Activated B cell treated with CpG ODN at 0.5 μM for 24 hours (primary cell): ENCODE measurements at regions not wholly inside any gene's neighbourhood (a gene's known extent, or its start where the extent isn't known, plus 50 kb on each side); places are given as distances from the start of the nearest gene placed in this dataset.

Experiments used
- ATAC-seq: fragments of 200-7000 bp; cut with Tn5 transposase; one replicate; pipeline ENCODE4 v1.10.0; 2021; ENCODE audit warnings: low read depth, mild to moderate bottlenecking, moderate library complexity
- CTCF ChIA-PET: fragments of 350-600 bp; sonication (Branson Sonifier 250); formaldehyde crosslinking; loops from one replicate; lab custom pipeline; 2021; ENCODE audit warnings: antibody characterized with exemption; lab: Charles Lee
- POLR2A ChIA-PET: fragments of 350-600 bp; sonication (Branson Sonifier 250); formaldehyde crosslinking; loops from one replicate; lab custom pipeline; 2021; ENCODE audit warnings: antibody characterized with exemption; lab: Charles Lee
- DNase-seq: peaks from one replicate; pipeline ENCODE4 v3.0.0; 2022
- H3K27ac Mint-ChIP-seq: one replicate; pipeline ENCODE4 v1.8.0; 2020; ENCODE audit warnings: mixed read lengths
- H3K27me3 Mint-ChIP-seq: one replicate; pipeline ENCODE4 v1.8.0; 2021; ENCODE audit warnings: mixed read lengths
- H3K36me3 Mint-ChIP-seq: one replicate; pipeline ENCODE4 v1.8.0; 2021; ENCODE audit warnings: low read depth, mixed read lengths
- H3K4me1 Mint-ChIP-seq: one replicate; pipeline ENCODE4 v1.8.0; 2021; ENCODE audit warnings: mixed read lengths
- H3K4me3 Mint-ChIP-seq: one replicate; pipeline ENCODE4 v1.8.0; 2020; ENCODE audit warnings: mild to moderate bottlenecking, mixed read lengths
- H3K9me3 Mint-ChIP-seq: one replicate; pipeline ENCODE4 v1.8.0; 2020; ENCODE audit warnings: mixed read lengths
- CTCF ChIP-seq: fragments of 200-600 bp; IDR thresholded peaks from one replicate; pipeline ENCODE4 v1.8.0; 2022; ENCODE audit warnings: antibody characterized with exemption, mild to moderate bottlenecking
- intact Hi-C: fragments of 100-400 bp; cut with micrococcal nuclease; formaldehyde crosslinking; loops from one replicate; pipeline ENCODE4 v1.15.1; 2024

- intact Hi-C loops: loop anchor here (5.0 kb wide), 5 partner anchors 41 to 436 kb away; no protein-coding TSS in a partner anchor
- Mint-ChIP-seq H3K4me3 (no peak overlapping the region), H3K27me3 (no peaks in the 10 kb centered on the region), H3K27ac (no peak overlapping the region), H3K9me3 (no peaks in the 10 kb centered on the region), H3K36me3 (no peaks in the 10 kb centered on the region), H3K4me1 (peaks cover 84% of the 10 kb centered on the region)
- DNase-seq (no peak), ATAC-seq (no peak)
- TF ChIP-seq CTCF: no peak
- CTCF ChIA-PET: interaction anchor here (1.7 kb wide), 1 partner anchor 286 kb away, joined by 7 read pairs; no protein-coding TSS in a partner anchor
- POLR2A ChIA-PET: interaction anchor here (0.6 kb wide), 1 partner anchor 319 kb away, joined by 3 read pairs; no protein-coding TSS in a partner anchor
These were observed 212.4 kb downstream of the LY86 start for GRCh38 chr6:6801005-6801335.

GRCh38 chr6:6801635-6802218 lies 213.2 kb downstream of the LY86 start:
- Mint-ChIP-seq H3K4me1 (peaks cover 89% of the 10 kb centered on the region), H3K27me3 (no peaks in the 10 kb centered on the region), H3K9me3 (no peaks in the 10 kb centered on the region), H3K36me3 (no peaks in the 10 kb centered on the region), H3K27ac (no peak overlapping the region), H3K4me3 (no peak overlapping the region)
- ATAC-seq (no peak), DNase-seq (no peak)
- CTCF ChIA-PET: interaction anchor here (1.1 kb wide), 1 partner anchor 43 kb away, joined by 3 read pairs; no protein-coding TSS in a partner anchor
- intact Hi-C loops: loop anchor here (5.0 kb wide), 5 partner anchors 41 to 436 kb away; no protein-coding TSS in a partner anchor
- TF ChIP-seq CTCF: no peak
- POLR2A ChIA-PET: no interaction called here

DNA sequence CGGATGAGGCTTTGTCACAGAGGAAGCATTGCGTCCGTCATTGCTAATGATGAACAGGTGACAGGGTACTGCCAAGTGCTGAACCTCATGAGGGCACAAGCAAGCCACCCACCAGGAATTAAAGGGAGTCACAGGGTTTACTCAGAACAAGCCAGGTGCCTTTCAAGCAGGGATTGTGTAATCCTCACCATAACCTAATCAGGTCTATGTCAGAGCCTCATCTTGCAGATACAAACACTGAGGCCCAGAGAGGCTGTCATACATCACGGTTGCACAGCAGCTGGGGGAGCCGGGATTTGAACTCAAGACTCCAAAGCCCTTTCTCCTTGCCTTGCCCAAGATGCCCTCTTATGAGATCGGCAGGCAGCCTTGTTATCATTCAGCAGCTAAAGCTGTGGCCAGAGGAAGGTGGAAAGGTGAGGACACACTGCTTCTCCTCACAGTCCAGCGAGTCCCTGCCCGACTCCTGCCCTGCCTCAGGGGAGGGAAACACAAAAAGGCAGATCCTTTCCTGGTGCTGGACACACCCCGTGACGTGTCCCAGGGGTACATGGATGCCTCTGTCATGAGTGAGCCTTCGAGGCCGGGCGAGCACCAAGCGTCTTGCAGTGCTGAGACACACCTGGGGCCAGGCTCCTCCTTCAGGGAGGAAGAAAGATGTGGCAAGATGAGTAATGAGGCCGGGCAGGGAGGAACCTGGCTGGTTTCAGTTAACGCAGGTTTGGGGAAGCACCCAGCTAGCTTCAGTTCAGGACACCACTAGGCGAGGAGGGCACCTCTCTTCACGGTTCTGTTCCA lies 214.9 kb downstream of the LY86 start:
- DNase-seq (peak; percentile 56), ATAC-seq (peak; percentile 85)
- H3K36me3 Mint-ChIP-seq: no peaks in the 10 kb centered on the region
- ChIA-PET POLR2A (interaction anchor here (0.7 to 1.9 kb wide), 5 partner anchors 13 to 334 kb away, joined by 3 to 5 read pairs (median 3); no protein-coding TSS in a partner anchor), CTCF (interaction anchor here (1.1 kb wide), 1 partner anchor 44 kb away, joined by 3 read pairs; no protein-coding TSS in a partner anchor)
- peak overlapping the region; percentile 4 for H3K4me3 Mint-ChIP-seq
- intact Hi-C loops: loop anchor here (1.0 to 5.0 kb wide), 8 partner anchors 8 to 434 kb away; partner anchors contain the start of gene RREB1
- no peaks in the 10 kb centered on the region for H3K9me3 Mint-ChIP-seq
- H3K27ac Mint-ChIP-seq: peak overlapping the region; percentile 42
- peaks cover 81% of the 10 kb centered on the region for H3K4me1 Mint-ChIP-seq
- H3K27me3 Mint-ChIP-seq: no peaks in the 10 kb centered on the region
- TF ChIP-seq CTCF: no peak

DNA sequence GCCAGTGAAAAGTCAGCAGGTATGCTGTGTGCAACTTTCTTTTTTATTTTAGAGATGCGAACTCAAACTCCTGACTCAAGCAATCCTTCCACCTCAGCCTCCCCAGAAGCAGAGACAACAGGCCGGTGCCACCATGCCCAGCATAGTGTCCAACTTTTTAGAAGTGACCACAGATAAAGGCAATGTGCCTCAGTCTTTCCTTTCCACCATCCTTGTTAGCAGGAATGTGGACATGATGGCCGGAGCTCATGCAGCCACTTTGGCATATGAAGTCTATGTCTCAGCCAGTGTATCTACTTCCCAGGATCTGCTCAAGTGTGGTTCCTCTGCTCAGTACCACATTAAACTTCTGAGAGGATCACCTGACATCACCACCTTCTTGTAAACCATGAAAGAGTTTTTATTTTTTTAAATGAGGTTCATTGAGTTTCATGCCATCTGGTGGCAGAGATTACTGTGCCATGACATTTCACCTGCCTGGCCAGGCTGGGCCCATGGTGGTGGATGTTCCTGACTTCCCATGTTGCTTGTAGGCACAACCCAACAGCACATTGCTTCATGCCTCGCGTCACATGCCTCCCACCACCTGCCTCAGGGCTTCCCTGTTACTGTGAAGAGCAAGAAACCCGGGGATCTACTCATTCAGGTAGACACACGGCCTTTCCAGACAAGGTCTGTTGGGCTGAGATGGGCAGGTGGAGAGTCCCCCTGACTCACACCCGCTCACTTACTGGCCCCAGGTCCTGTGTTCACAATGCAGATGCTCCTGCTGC lies 216.5 kb downstream of the LY86 start:
- intact Hi-C loops: loop anchor here (5.0 kb wide), 5 partner anchors 37 to 432 kb away; no protein-coding TSS in a partner anchor
- Mint-ChIP-seq H3K27ac (peak overlapping the region; percentile 15), H3K4me3 (no peak overlapping the region), H3K9me3 (no peaks in the 10 kb centered on the region), H3K36me3 (no peaks in the 10 kb centered on the region), H3K4me1 (peaks cover 67% of the 10 kb centered on the region), H3K27me3 (no peaks in the 10 kb centered on the region)
- ATAC-seq (no peak), DNase-seq (no peak)
- no peak for TF ChIP-seq CTCF
- POLR2A ChIA-PET: interaction anchor here (0.6 to 1.9 kb wide), 3 partner anchors 21 to 333 kb away, joined by 3 to 5 read pairs (median 5); no protein-coding TSS in a partner anchor
- CTCF ChIA-PET: interaction anchor here (1.0 kb wide), 1 partner anchor 434 kb away, joined by 3 read pairs; no protein-coding TSS in a partner anchor
